ENCODE measurements at regions not wholly inside any gene's neighbourhood (a gene's known extent, or its start where the extent isn't known, plus 50 kb on each side); places are given as distances from the start of the nearest gene placed in this dataset.

- Histone ChIP-seq H3K36me3 (no peaks in the 10 kb centered on the region), H3K4me1 (no peaks in the 10 kb centered on the region), H3K9me3 (no peaks in the 10 kb centered on the region), H3K27ac (no peak overlapping the region), H3K27me3 (no peaks in the 10 kb centered on the region), H3K4me3 (no peak overlapping the region)
- ATAC-seq (no peak), DNase-seq (no peak)
- in situ Hi-C loops (cut with MboI; ENCODE audit: low sequenced_read_pairs in 4 of 4): no loop called here
- no peak for TF ChIP-seq POLR2A (IDR thresholded peaks at IDR 0.05)
- TF ChIP-seq CTCF (IDR thresholded peaks at IDR 0.05 in 4 of 5, conservative IDR thresholded peaks at IDR 0.05 in 1 of 5): no peak
- intact Hi-C loops (cut with DNase I; ENCODE audit: low total_unique reads): no loop called here
Observed at GRCh38 chr12:22803725-22804124, 178.8 kb downstream of the ETNK1 start.

- H3K4me1 ChIP-seq: no peaks in the 10 kb centered on the region
- H3K27ac ChIP-seq: no peak overlapping the region
- in situ Hi-C loops (cut with MboI; ENCODE audit: low sequenced_read_pairs in 4 of 4) (no loop called here), intact Hi-C loops (cut with DNase I; ENCODE audit: low total_unique reads) (no loop called here)
- H3K4me3 ChIP-seq: no peak overlapping the region
- no peaks in the 10 kb centered on the region for H3K27me3 ChIP-seq
- no peaks in the 10 kb centered on the region for H3K36me3 ChIP-seq
- H3K9me3 ChIP-seq: no peaks in the 10 kb centered on the region
- ATAC-seq (no peak), DNase-seq (no peak)
- no peak for TF ChIP-seq CTCF (IDR thresholded peaks at IDR 0.05 in 4 of 5, conservative IDR thresholded peaks at IDR 0.05 in 1 of 5)
- TF ChIP-seq POLR2A (IDR thresholded peaks at IDR 0.05): no peak
Observed at GRCh38 chr12:22808860-22809259, 183.9 kb downstream of the ETNK1 start.

GRCh38 chr12:22810036-22810435 is 185.1 kb downstream of the ETNK1 start:
- ATAC-seq: no peak
- H3K4me1 ChIP-seq: no peaks in the 10 kb centered on the region
- no peak for DNase-seq
- H3K36me3 ChIP-seq: no peaks in the 10 kb centered on the region
- H3K27ac ChIP-seq: no peak overlapping the region
- H3K27me3 ChIP-seq: no peaks in the 10 kb centered on the region
- TF ChIP-seq CTCF (IDR thresholded peaks at IDR 0.05 in 4 of 5, conservative IDR thresholded peaks at IDR 0.05 in 1 of 5) (no peak), POLR2A (IDR thresholded peaks at IDR 0.05) (no peak)
- no peak overlapping the region for H3K4me3 ChIP-seq
- in situ Hi-C loops (cut with MboI; ENCODE audit: low sequenced_read_pairs in 4 of 4): no loop called here
- no peaks in the 10 kb centered on the region for H3K9me3 ChIP-seq
- intact Hi-C loops (cut with DNase I; ENCODE audit: low total_unique reads): no loop called here

- Histone ChIP-seq H3K4me3 (no peak overlapping the region), H3K36me3 (no peaks in the 10 kb centered on the region), H3K27ac (no peak overlapping the region), H3K9me3 (no peaks in the 10 kb centered on the region), H3K4me1 (no peaks in the 10 kb centered on the region), H3K27me3 (no peaks in the 10 kb centered on the region)
- TF ChIP-seq CTCF (IDR thresholded peaks at IDR 0.05 in 4 of 5, conservative IDR thresholded peaks at IDR 0.05 in 1 of 5): no peak
- TF ChIP-seq POLR2A (IDR thresholded peaks at IDR 0.05): no peak
- in situ Hi-C loops (cut with MboI; ENCODE audit: low sequenced_read_pairs in 4 of 4) (no loop called here), intact Hi-C loops (cut with DNase I; ENCODE audit: low total_unique reads) (no loop called here)
- DNase-seq (no peak), ATAC-seq (no peak)
Observed at GRCh38 chr12:22812531-22812930, 187.6 kb downstream of the ETNK1 start.

- no peak for TF ChIP-seq CTCF (IDR thresholded peaks at IDR 0.05 in 4 of 5, conservative IDR thresholded peaks at IDR 0.05 in 1 of 5)
- TF ChIP-seq POLR2A (IDR thresholded peaks at IDR 0.05): no peak
- Histone ChIP-seq H3K9me3 (no peaks in the 10 kb centered on the region), H3K27me3 (no peaks in the 10 kb centered on the region), H3K36me3 (no peaks in the 10 kb centered on the region), H3K4me3 (no peak overlapping the region), H3K4me1 (no peaks in the 10 kb centered on the region), H3K27ac (no peak overlapping the region)
- DNase-seq: no peak
- in situ Hi-C loops (cut with MboI; ENCODE audit: low sequenced_read_pairs in 4 of 4): no loop called here
- no peak for ATAC-seq
- intact Hi-C loops (cut with DNase I; ENCODE audit: low total_unique reads): no loop called here
Observed at GRCh38 chr12:22821985-22822384, 197.0 kb downstream of the ETNK1 start.

All from gastrocnemius medialis (tissue), 4 donors.